Keratinocyte (primary cell): ENCODE measurements at regions not wholly inside any gene's neighbourhood (a gene's known extent, or its start where the extent isn't known, plus 50 kb on each side); places are given as distances from the start of the nearest gene placed in this dataset.

Experiments
- DNase-seq: peaks from one replicate; pipeline ENCODE4 v3.0.0-alpha.2; 2011; ENCODE audit warnings: low read depth, missing footprints, low spot score
- FAIRE-seq: peaks from 2 replicates; lab custom pipeline; 2011; peaks lifted over from hg19 to GRCh38; lab: Jason Lieb, UNC
- H2AFZ ChIP-seq: 2 replicates; pipeline ENCODE4 v1.6.0; 2012; ENCODE audit warnings: low read length, control low read depth, inconsistent platforms; ENCODE audit not compliant: control insufficient read depth
- H3K27ac ChIP-seq: 2 replicates; pipeline ENCODE4 v1.5.1; 2011; ENCODE audit warnings: low read length; ENCODE audit not compliant: control insufficient read depth, insufficient read depth
- H3K27me3 ChIP-seq: 3 replicates; pipeline ENCODE4 v1.6.0; 2011; ENCODE audit warnings: low read length; ENCODE audit not compliant: control insufficient read depth, insufficient read depth; ENCODE audit errors: extremely low read depth
- H3K36me3 ChIP-seq, 2 experiments: 2 replicates in 1 of 2; 3 replicates in 1 of 2; pipeline ENCODE4 v1.5.1; 2011; ENCODE audit warnings: low read length in 2 of 2, mild to moderate bottlenecking in 1 of 2; ENCODE audit not compliant: control insufficient read depth in 2 of 2, insufficient read depth in 2 of 2; ENCODE audit errors: extremely low read depth in 1 of 2
- H3K4me1 ChIP-seq: 3 replicates; pipeline ENCODE4 v1.5.1; 2011; ENCODE audit warnings: low read length; ENCODE audit not compliant: control insufficient read depth, insufficient read depth; ENCODE audit errors: extremely low read depth
- H3K4me2 ChIP-seq: 3 replicates; pipeline ENCODE4 v1.6.0; 2011; ENCODE audit warnings: low read depth, low read length; ENCODE audit not compliant: control insufficient read depth, insufficient read depth; ENCODE audit errors: extremely low read depth
- H3K4me3 ChIP-seq, 3 experiments: fragments of 200-600 bp in 1 of 3; sonication (generic) in 1 of 3; 2 replicates in 2 of 3; 3 replicates in 1 of 3; pipeline ENCODE4 v1.5.1; 2011 to 2016; ENCODE audit warnings: low read length in 3 of 3, mild to moderate bottlenecking in 3 of 3, control low read depth in 2 of 3, inconsistent platforms in 1 of 3, low read depth in 1 of 3, mixed read lengths in 1 of 3, mixed run types in 1 of 3, moderate library complexity in 1 of 3; ENCODE audit not compliant: control insufficient read depth in 2 of 3, insufficient read depth in 2 of 3; ENCODE audit errors: extremely low read depth in 1 of 3
- H3K79me2 ChIP-seq: 2 replicates; pipeline ENCODE4 v1.6.0; 2012; ENCODE audit warnings: low read length; ENCODE audit not compliant: control insufficient read depth, insufficient read depth
- H3K9ac ChIP-seq: 3 replicates; pipeline ENCODE4 v1.6.0; 2011; ENCODE audit warnings: low read length; ENCODE audit not compliant: control insufficient read depth, insufficient read depth; ENCODE audit errors: extremely low read depth
- H3K9me1 ChIP-seq: 3 replicates; pipeline ENCODE4 v1.6.0; 2011; ENCODE audit warnings: low read length; ENCODE audit not compliant: control insufficient read depth, insufficient read depth; ENCODE audit errors: extremely low read depth
- H3K9me3 ChIP-seq: 2 replicates; pipeline ENCODE4 v1.5.1; 2012; ENCODE audit warnings: low read depth, low read length; ENCODE audit not compliant: control insufficient read depth
- H4K20me1 ChIP-seq: 3 replicates; pipeline ENCODE4 v1.6.0; 2011; ENCODE audit warnings: low read length; ENCODE audit not compliant: control insufficient read depth, insufficient read depth; ENCODE audit errors: extremely low read depth
- CTCF ChIP-seq, 3 experiments: IDR thresholded peaks in 1 of 3; conservative IDR thresholded peaks in 1 of 3; optimal IDR thresholded peaks in 1 of 3; 2 replicates in 2 of 3; 3 replicates in 1 of 3; pipeline versions ENCODE3 to v1.5.1; 2011; ENCODE audit warnings: low read length in 3 of 3, mild to moderate bottlenecking in 3 of 3, moderate library complexity in 2 of 3, control low read depth in 1 of 3, inconsistent platforms in 1 of 3; ENCODE audit not compliant: insufficient read depth in 2 of 3; ENCODE audit errors: extremely low read depth in 1 of 3
- EZH2 ChIP-seq: IDR thresholded peaks from one replicate; pipeline ENCODE4 v1.6.1; 2012; ENCODE audit warnings: inconsistent platforms, mild to moderate bottlenecking, low read length, moderate library complexity
- dilution Hi-C: fragments of 300-500 bp; cut with MboI; formaldehyde crosslinking; loops from one replicate; pipeline ENCODE4 v1.7.0; 2020; ENCODE audit warnings: low sequenced_read_pairs; ENCODE audit not compliant: extremely low pct_ligation_motif_present

GRCh38 chr2:168355121-168355520, 101.0 kb upstream of the CERS6 start:
- H3K4me1 ChIP-seq: no peaks in the 10 kb centered on the region
- no peaks in the 10 kb centered on the region for H3K9me3 ChIP-seq
- H3K27ac ChIP-seq: no peak overlapping the region
- no peaks in the 10 kb centered on the region for H4K20me1 ChIP-seq
- no peak overlapping the region for H3K9ac ChIP-seq
- no peaks in the 10 kb centered on the region for H3K27me3 ChIP-seq
- dilution Hi-C loops: no loop called here
- FAIRE-seq (no peak), DNase-seq (no peak)
- no peak overlapping the region for H3K4me2 ChIP-seq
- H3K9me1 ChIP-seq: no peaks in the 10 kb centered on the region
- no peaks in the 10 kb centered on the region for H3K79me2 ChIP-seq
- TF ChIP-seq CTCF (optimal IDR thresholded peaks at IDR 0.05 in 1 of 3, IDR thresholded peaks at IDR 0.05 in 1 of 3, conservative IDR thresholded peaks at IDR 0.05 in 1 of 3; ENCODE audit: extremely low read depth in 1 of 3, insufficient read depth in 2 of 3, low read length in 3 of 3) (no peak), EZH2 (no peak)
- no peaks in the 10 kb centered on the region for H3K36me3 ChIP-seq
- H2AFZ ChIP-seq: no peak overlapping the region
- H3K4me3 ChIP-seq: no peak overlapping the region

GRCh38 chr2:168355779-168356476, 100.1 kb upstream of the CERS6 start:
- no peak for FAIRE-seq
- no peaks in the 10 kb centered on the region for H4K20me1 ChIP-seq
- no peaks in the 10 kb centered on the region for H3K4me1 ChIP-seq

More at GRCh38 chr2:168355779-168356476, 100.1 kb upstream of the CERS6 start:
- H3K79me2 ChIP-seq: no peaks in the 10 kb centered on the region
- H3K9me1 ChIP-seq: no peaks in the 10 kb centered on the region
- H3K27ac ChIP-seq: no peak overlapping the region
- no peak overlapping the region for H3K4me3 ChIP-seq
- H3K9ac ChIP-seq: no peak overlapping the region
- DNase-seq: no peak
- dilution Hi-C loops: no loop called here
- no peak for TF ChIP-seq EZH2
- TF ChIP-seq CTCF (optimal IDR thresholded peaks at IDR 0.05 in 1 of 3, IDR thresholded peaks at IDR 0.05 in 1 of 3, conservative IDR thresholded peaks at IDR 0.05 in 1 of 3; ENCODE audit: extremely low read depth in 1 of 3, insufficient read depth in 2 of 3, low read length in 3 of 3): no peak
- H3K27me3 ChIP-seq: no peaks in the 10 kb centered on the region
- no peaks in the 10 kb centered on the region for H3K9me3 ChIP-seq
- no peak overlapping the region for H2AFZ ChIP-seq
- no peaks in the 10 kb centered on the region for H3K36me3 ChIP-seq
- no peak overlapping the region for H3K4me2 ChIP-seq
